H1 (cell line): ENCODE measurements at regions not wholly inside any gene's neighbourhood (a gene's known extent, or its start where the extent isn't known, plus 50 kb on each side); places are given as distances from the start of the nearest gene placed in this dataset.

Experiments used
- CTCF ChIA-PET: fragments of 300-600 bp; sonication (Branson Sonifier 250); formaldehyde crosslinking; loops from one replicate; lab custom pipeline; 2021; ENCODE audit not compliant: partially characterized antibody; lab: Charles Lee
- POLR2A ChIA-PET: fragments of 300-600 bp; sonication (Branson Sonifier 250); formaldehyde crosslinking; loops from one replicate; lab custom pipeline; 2021; ENCODE audit warnings: inconsistent platforms; ENCODE audit not compliant: partially characterized antibody; lab: Charles Lee
- DNase-seq, 2 experiments: peaks; one replicate each; pipeline versions ENCODE4 v3.0.0 to v3.0.0-alpha.2; 2010 to 2022; ENCODE audit warnings: low spot score in 2 of 2, low read depth in 1 of 2, mixed read lengths in 1 of 2
- FAIRE-seq: peaks from 2 replicates; lab custom pipeline; 2011; peaks lifted over from hg19 to GRCh38; lab: Jason Lieb, UNC
- H2AFZ ChIP-seq: 2 replicates; pipeline ENCODE4 v1.8.1; 2012; ENCODE audit warnings: low read length, inconsistent platforms
- H2AK5ac ChIP-seq: 2 replicates; pipeline ENCODE4 v1.6.1; 2013; ENCODE audit warnings: low read depth, low read length
- H2BK120ac ChIP-seq: replicated peaks from 2 replicates; pipeline ENCODE3; 2013; ENCODE audit warnings: low read depth, low read length, inconsistent platforms
- H2BK12ac ChIP-seq: 2 replicates; pipeline ENCODE4 v1.6.1; 2013; ENCODE audit warnings: low read depth, low read length
- H2BK15ac ChIP-seq: 2 replicates; pipeline ENCODE4 v1.6.1; 2013; ENCODE audit warnings: low read length
- H2BK20ac ChIP-seq: 2 replicates; pipeline ENCODE4 v1.6.1; 2013; ENCODE audit warnings: low read length
- H2BK5ac ChIP-seq: 2 replicates; pipeline ENCODE4 v1.6.1; 2013; ENCODE audit warnings: low read depth, low read length
- H3K14ac ChIP-seq: 2 replicates; pipeline ENCODE4 v1.6.1; 2013; ENCODE audit warnings: inconsistent platforms; ENCODE audit not compliant: insufficient read length
- H3K18ac ChIP-seq: 2 replicates; pipeline ENCODE4 v1.6.1; 2013; ENCODE audit warnings: low read length; ENCODE audit errors: extremely low read depth
- H3K23ac ChIP-seq: 2 replicates; pipeline ENCODE4 v1.6.1; 2013; ENCODE audit warnings: inconsistent platforms; ENCODE audit not compliant: insufficient read length
- H3K23me2 ChIP-seq: 2 replicates; pipeline ENCODE4 v1.6.1; 2013; ENCODE audit warnings: low read depth, low read length
- H3K27ac ChIP-seq: 2 replicates; pipeline ENCODE4 v1.6.1; 2011; ENCODE audit warnings: low read depth, low read length, inconsistent platforms
- H3K27me3 ChIP-seq, 4 experiments: replicated peaks in 1 of 4; 1 replicate in 1 of 4; 2 replicates in 3 of 4; pipeline versions ENCODE4 v1.6.1 to v1.8.1; 2011 to 2013; ENCODE audit warnings: low read length in 3 of 4, mild to moderate bottlenecking in 3 of 4, inconsistent platforms in 2 of 4, mixed read lengths in 2 of 4, moderate library complexity in 1 of 4; ENCODE audit not compliant: control insufficient read depth in 3 of 4, insufficient read depth in 3 of 4; ENCODE audit errors: extremely low read depth in 1 of 4
- H3K36me3 ChIP-seq, 4 experiments: 2 replicates each; pipeline versions ENCODE4 v1.6.1 to v1.8.1; 2011 to 2013; ENCODE audit warnings: mild to moderate bottlenecking in 4 of 4, low read length in 3 of 4, moderate library complexity in 2 of 4, control low read depth in 1 of 4, inconsistent platforms in 1 of 4; ENCODE audit not compliant: insufficient read depth in 4 of 4, control insufficient read depth in 2 of 4
- H3K4ac ChIP-seq: replicated peaks from 2 replicates; pipeline ENCODE3; 2013; ENCODE audit warnings: low read length, low read depth, mixed read lengths, inconsistent platforms; ENCODE audit not compliant: insufficient read length
- H3K4me1 ChIP-seq, 4 experiments: replicated peaks in 1 of 4; 1 replicate in 1 of 4; 2 replicates in 3 of 4; pipeline versions ENCODE4 v1.6.1 to v1.8.1; 2011 to 2013; ENCODE audit warnings: low read length in 3 of 4, inconsistent platforms in 2 of 4, mixed read lengths in 1 of 4; ENCODE audit not compliant: insufficient read depth in 4 of 4, control insufficient read depth in 3 of 4
- H3K4me2 ChIP-seq, 2 experiments: 2 replicates each; pipeline versions ENCODE4 v1.6.1 to v1.8.1; 2011 to 2013; ENCODE audit warnings: low read depth in 2 of 2, low read length in 2 of 2, control low read depth in 1 of 2, inconsistent platforms in 1 of 2, mild to moderate bottlenecking in 1 of 2; ENCODE audit not compliant: insufficient read depth in 1 of 2
- H3K4me3 ChIP-seq, 4 experiments: fragments of 200-600, 300-600 bp in 1 of 4; sonication (generic), shearing (Covaris generic), sonication (Bioruptor Twin) in 1 of 4; 2 replicates each; pipeline versions ENCODE4 v1.5.1 to v1.8.1; 2011 to 2016; ENCODE audit warnings: low read length in 4 of 4, low read depth in 3 of 4, control low read depth in 2 of 4, inconsistent platforms in 2 of 4, mild to moderate bottlenecking in 2 of 4, mixed read lengths in 1 of 4, moderate library complexity in 1 of 4; ENCODE audit not compliant: insufficient read depth in 2 of 4; ENCODE audit errors: extremely low read depth in 1 of 4
- H3K56ac ChIP-seq: replicated peaks from 2 replicates; pipeline ENCODE3; 2013; ENCODE audit warnings: low read depth, mild to moderate bottlenecking, mixed read lengths, low read length, inconsistent platforms; ENCODE audit not compliant: insufficient read length
- H3K79me1 ChIP-seq: 2 replicates; pipeline ENCODE4 v1.6.1; 2013; ENCODE audit warnings: low read depth, low read length, control low read depth
- H3K79me2 ChIP-seq, 2 experiments: 2 replicates each; pipeline versions ENCODE4 v1.6.1 to v1.8.1; 2012 to 2013; ENCODE audit warnings: low read length in 2 of 2, mild to moderate bottlenecking in 2 of 2, inconsistent platforms in 1 of 2; ENCODE audit not compliant: insufficient read depth in 2 of 2, control insufficient read depth in 1 of 2
- H3K9ac ChIP-seq, 4 experiments: replicated peaks in 1 of 4; 1 replicate in 1 of 4; 2 replicates in 3 of 4; pipeline versions ENCODE4 v1.6.1 to v1.8.1; 2011 to 2013; ENCODE audit warnings: low read depth in 3 of 4, low read length in 3 of 4, control low read depth in 2 of 4, mild to moderate bottlenecking in 2 of 4, moderate library complexity in 2 of 4, inconsistent platforms in 1 of 4; ENCODE audit errors: extremely low read depth in 1 of 4
- H3K9me3 ChIP-seq, 2 experiments: 2 replicates each; pipeline versions ENCODE4 v1.6.1 to v1.8.1; 2012 to 2013; ENCODE audit warnings: mild to moderate bottlenecking in 2 of 2, moderate library complexity in 2 of 2, control low read depth in 1 of 2, inconsistent platforms in 1 of 2, low read depth in 1 of 2, low read length in 1 of 2, mixed read lengths in 1 of 2; ENCODE audit not compliant: insufficient read depth in 2 of 2
- H4K20me1 ChIP-seq, 2 experiments: replicated peaks in 1 of 2; 2 replicates each; pipeline versions ENCODE3 to v1.8.1; 2011 to 2013; ENCODE audit warnings: inconsistent platforms in 2 of 2, low read length in 2 of 2, mild to moderate bottlenecking in 1 of 2; ENCODE audit not compliant: insufficient read depth in 2 of 2, control insufficient read depth in 1 of 2
- H4K5ac ChIP-seq: 2 replicates; pipeline ENCODE4 v1.6.1; 2013; ENCODE audit warnings: low read length, low read depth, mixed read lengths, inconsistent platforms; ENCODE audit not compliant: insufficient read length
- H4K8ac ChIP-seq: 2 replicates; pipeline ENCODE4 v1.8.0; 2013; ENCODE audit warnings: mild to moderate bottlenecking, moderate library complexity, low read length, inconsistent platforms; ENCODE audit not compliant: insufficient read depth; ENCODE audit errors: extremely low read depth
- H4K91ac ChIP-seq: replicated peaks from 2 replicates; pipeline ENCODE3; 2013; ENCODE audit warnings: low read length, mixed read lengths, inconsistent platforms; ENCODE audit not compliant: insufficient read length
- CBX5 ChIP-seq: fragments of 300-800, 300-1000 bp; sonication (generic); IDR thresholded peaks from 2 replicates; pipeline ENCODE4 v1.7.1; 2016; ENCODE audit warnings: antibody characterized with exemption, low read length, low read depth
- CEBPB ChIP-seq: IDR thresholded peaks from 2 replicates; pipeline ENCODE4 v1.6.1; 2012; ENCODE audit warnings: low read depth, low read length
- CTBP2 ChIP-seq: IDR thresholded peaks from 2 replicates; pipeline ENCODE4 v1.7.0; 2011; ENCODE audit warnings: borderline replicate concordance, mild to moderate bottlenecking, moderate library complexity, mixed read lengths, low read length; ENCODE audit not compliant: insufficient read depth, insufficient read length
- HDAC6 ChIP-seq: IDR thresholded peaks from one replicate; pipeline ENCODE4 v1.7.1; 2012; ENCODE audit warnings: low read depth, mild to moderate bottlenecking, inconsistent platforms, low read length, moderate library complexity
- JUND ChIP-seq: IDR thresholded peaks from 2 replicates; pipeline ENCODE4 v1.6.1; 2011; ENCODE audit warnings: mild to moderate bottlenecking, improper control_type of control experiment, low read length
- MAFK ChIP-seq: IDR thresholded peaks from 2 replicates; pipeline ENCODE4 v1.6.1; 2012; ENCODE audit warnings: low read depth, mild to moderate bottlenecking, improper control_type of control experiment, low read length
- NRF1 ChIP-seq: IDR thresholded peaks from 2 replicates; pipeline ENCODE4 v1.6.1; 2011; ENCODE audit warnings: mild to moderate bottlenecking, low read depth, low read length, improper control_type of control experiment
- PHF8 ChIP-seq: fragments of 200-600 bp; sonication (generic); conservative IDR thresholded peaks from 2 replicates; pipeline ENCODE4 v1.7.1; 2012; ENCODE audit warnings: low read depth, mild to moderate bottlenecking, inconsistent platforms, low read length, moderate library complexity
- POLR2A ChIP-seq, 2 experiments: IDR thresholded peaks; 1 replicate in 1 of 2; 2 replicates in 1 of 2; pipeline ENCODE4 v1.6.1; 2011; ENCODE audit warnings: low read depth in 2 of 2, low read length in 2 of 2, mild to moderate bottlenecking in 2 of 2; ENCODE audit errors: control extremely low read depth in 1 of 2
- POLR2AphosphoS5 ChIP-seq: IDR thresholded peaks from 2 replicates; pipeline ENCODE4 v1.6.1; 2011; ENCODE audit warnings: low read depth, low read length
- POU5F1 ChIP-seq: IDR thresholded peaks from 2 replicates; pipeline ENCODE4 v1.6.1; 2011; ENCODE audit warnings: low read depth, mild to moderate bottlenecking, low read length, moderate library complexity
- SP2 ChIP-seq: IDR thresholded peaks from 2 replicates; pipeline ENCODE4 v1.6.1; 2012; ENCODE audit warnings: mild to moderate bottlenecking, low read length, inconsistent platforms
- SUZ12 ChIP-seq: fragments of 200-600 bp; sonication (generic); IDR thresholded peaks from 2 replicates; pipeline ENCODE4 v1.6.1; 2012; ENCODE audit warnings: mild to moderate bottlenecking, inconsistent platforms, low read length, moderate library complexity, mixed read lengths
- TBP ChIP-seq: IDR thresholded peaks from 2 replicates; pipeline ENCODE4 v1.6.1; 2011; ENCODE audit warnings: low read depth, low read length, improper control_type of control experiment
- ZNF274 ChIP-seq: IDR thresholded peaks from 2 replicates; pipeline ENCODE4 v1.7.0; 2012; ENCODE audit warnings: low read length, borderline replicate concordance; ENCODE audit errors: extremely low read depth
- WGBS, 2 experiments: shearing (Covaris generic) in 1 of 2; methylation state at CpG; one replicate each; pipeline versions ENCODE4 v1.1.6 to v1.1.7; 2013 to 2015; ENCODE audit warnings: low lambda C conversion rate in 2 of 2, mixed read lengths in 2 of 2, inconsistent platforms in 1 of 2, low coverage in 1 of 2, missing lambda C conversion rate in 1 of 2; ENCODE audit not compliant: insufficient replicate concordance in 2 of 2, insufficient coverage in 1 of 2, insufficient read length in 1 of 2; ENCODE audit errors: extremely low coverage in 1 of 2, missing lambda C conversion rate in 1 of 2; 5-methylcytosine and 5-hydroxymethylcytosine counted together
- TF ChIP-seq, protein P1 (sequence below): IDR thresholded peaks from 2 replicates; pipeline ENCODE4 v1.6.1; 2011; ENCODE audit warnings: low read depth, mild to moderate bottlenecking, low read length; ENCODE audit not compliant: insufficient read depth

DNA sequence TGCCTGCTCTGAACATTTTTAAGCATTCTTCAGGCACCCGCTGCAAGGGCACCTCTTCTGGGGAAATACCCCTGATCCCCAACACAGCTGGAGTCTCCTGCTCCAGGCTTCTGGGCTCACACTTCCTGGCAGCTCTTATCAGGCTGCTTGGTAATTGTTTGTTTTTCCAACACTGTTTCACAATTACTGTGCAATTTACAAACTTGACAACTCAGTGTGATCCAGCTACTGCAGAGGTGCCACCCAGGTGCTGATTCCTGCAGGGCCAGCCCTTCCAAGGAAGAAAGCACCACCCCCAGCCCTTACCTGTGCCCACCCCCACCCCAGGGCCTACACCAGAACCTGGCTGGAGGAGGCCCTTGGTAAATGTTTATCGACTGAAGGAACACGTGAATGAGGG lies 66.5 kb downstream of the MAGEF1 start:
- H3K79me1 ChIP-seq, result no peaks in the 10 kb centered on the region
- no peak overlapping the region for H3K23ac ChIP-seq
- no peak overlapping the region for H3K9ac ChIP-seq
- peaks cover 0 to 11% (median 5%) of the 10 kb centered on the region in 4 experiments; a peak in 5 of 7 replicates for H3K4me1 ChIP-seq
- no peak overlapping the region for H2AK5ac ChIP-seq
- H4K91ac ChIP-seq, result no peak overlapping the region
- no peak overlapping the region for H3K4me2 ChIP-seq
- no peak overlapping the region for H4K5ac ChIP-seq
- no peak overlapping the region for H2BK12ac ChIP-seq
- H3K27ac ChIP-seq, result no peak overlapping the region
- no peak overlapping the region for H3K56ac ChIP-seq
- 90% methylated on average over 3 of the region's 3 CpGs; no CpG with 5 or more reads in 1 of the 2 experiments for WGBS, 2 experiments
- no peak overlapping the region for H2BK120ac ChIP-seq
- H2AFZ ChIP-seq, result no peak overlapping the region
- no peak overlapping the region for H2BK20ac ChIP-seq
- H2BK5ac ChIP-seq, result no peak overlapping the region
- ChIA-PET CTCF (interaction anchor here (1.1 to 1.5 kb wide), 2 partner anchors 10 to 105 kb away, joined by 3 to 5 read pairs; no protein-coding TSS in a partner anchor), POLR2A (interaction anchor here (1.0 kb wide), 1 partner anchor 12 kb away, joined by 3 read pairs; no protein-coding TSS in a partner anchor)
- H3K79me2 ChIP-seq, result no peaks in the 10 kb centered on the region
- H3K27me3 ChIP-seq, result no peaks in the 10 kb centered on the region
- no peaks in the 10 kb centered on the region for H3K23me2 ChIP-seq
- no peak for DNase-seq
- H3K18ac ChIP-seq, result no peak overlapping the region
- no peak overlapping the region for H3K14ac ChIP-seq
- no peaks in the 10 kb centered on the region for H4K20me1 ChIP-seq
- H2BK15ac ChIP-seq, result no peak overlapping the region
- H3K9me3 ChIP-seq, result no peaks in the 10 kb centered on the region
- FAIRE-seq, result no peak
- H3K4ac ChIP-seq, result no peak overlapping the region
- no peak overlapping the region for H4K8ac ChIP-seq
- H3K36me3 ChIP-seq, result no peaks in the 10 kb centered on the region
- no peak overlapping the region for H3K4me3 ChIP-seq
- TF ChIP-seq POU5F1 (no peak), PHF8 (no peak), TBP (no peak), POLR2A (IDR thresholded peaks at IDR 0.05; ENCODE audit: control extremely low read depth in 1 of 2, low read depth in 2 of 2, low read length in 2 of 2) (no peak), MAFK (no peak), CBX5 (no peak), SP2 (no peak), POLR2AphosphoS5 (no peak), ZNF274 (no peak), HDAC6 (no peak), JUND (no peak), NRF1 (no peak), CTBP2 (no peak), CEBPB (no peak), SUZ12 (no peak)
- TF ChIP-seq, protein P1, sequence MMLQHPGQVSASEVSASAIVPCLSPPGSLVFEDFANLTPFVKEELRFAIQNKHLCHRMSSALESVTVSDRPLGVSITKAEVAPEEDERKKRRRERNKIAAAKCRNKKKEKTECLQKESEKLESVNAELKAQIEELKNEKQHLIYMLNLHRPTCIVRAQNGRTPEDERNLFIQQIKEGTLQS, result no peak
